Brain microvascular endothelial cell (primary cell): ENCODE measurements at regions not wholly inside any gene's neighbourhood (a gene's known extent, or its start where the extent isn't known, plus 50 kb on each side); places are given as distances from the start of the nearest gene placed in this dataset.

Source experiments
- DNase-seq: peaks from one replicate; pipeline ENCODE4 v3.0.0-alpha.2; 2020
- H3K27ac ChIP-seq: fragments of 250-450 bp; sonication (Bioruptor Pico); 2 replicates; pipeline ENCODE4 v1.5.1; 2020; ENCODE audit warnings: mild to moderate bottlenecking, moderate library complexity
- H3K27me3 ChIP-seq: fragments of 250-450 bp; sonication (Bioruptor Pico); replicated peaks from 2 replicates; pipeline ENCODE4 v1.5.1; 2020; ENCODE audit warnings: mild to moderate bottlenecking
- H3K36me3 ChIP-seq: fragments of 250-450 bp; sonication (Bioruptor Pico); replicated peaks from 2 replicates; pipeline ENCODE4 v1.5.1; 2020; ENCODE audit warnings: mild to moderate bottlenecking
- H3K4me3 ChIP-seq: 2 replicates; pipeline ENCODE4 v1.5.1; 2011; ENCODE audit warnings: low read depth, mild to moderate bottlenecking, control low read depth, low read length, moderate library complexity
- CTCF ChIP-seq: IDR thresholded peaks from 2 replicates; pipeline ENCODE4 v1.5.1; 2011; ENCODE audit warnings: low read depth, mild to moderate bottlenecking, moderate library complexity, low read length, control low read depth, inconsistent platforms; ENCODE audit errors: missing control alignments
- in situ Hi-C: cut with HindIII; loops from 2 replicates; pipeline ENCODE4 v1.10.0; 2017; ENCODE audit warnings: low sequenced_read_pairs, low pct_ligation_motif_present

GRCh38 chr1:71273334-71273733, 192.5 kb upstream of the ZRANB2 start:
- no peaks in the 10 kb centered on the region for H3K36me3 ChIP-seq
- H3K4me3 ChIP-seq, result no peak overlapping the region
- no peak for DNase-seq
- no peak for TF ChIP-seq CTCF
- no peaks in the 10 kb centered on the region for H3K27me3 ChIP-seq
- in situ Hi-C loops, result no loop called here
- no peak overlapping the region for H3K27ac ChIP-seq

GRCh38 chr1:71270394-71270915, 189.6 kb upstream of the ZRANB2 start:
- no peak for DNase-seq
- Histone ChIP-seq H3K4me3 (no peak overlapping the region), H3K36me3 (no peaks in the 10 kb centered on the region), H3K27ac (no peak overlapping the region), H3K27me3 (no peaks in the 10 kb centered on the region)
- TF ChIP-seq CTCF, result no peak
- in situ Hi-C loops, result no loop called here

- no peak overlapping the region for H3K4me3 ChIP-seq
- H3K27me3 ChIP-seq, result no peaks in the 10 kb centered on the region
- no peaks in the 10 kb centered on the region for H3K36me3 ChIP-seq
- TF ChIP-seq CTCF, result no peak
- H3K27ac ChIP-seq, result no peak overlapping the region
- DNase-seq, result no peak
- in situ Hi-C loops, result no loop called here
Measured at GRCh38 chr1:71269818-71270217, 189.0 kb upstream of the ZRANB2 start.

- no peak overlapping the region for H3K27ac ChIP-seq
- no peaks in the 10 kb centered on the region for H3K36me3 ChIP-seq
- no peak overlapping the region for H3K4me3 ChIP-seq
- in situ Hi-C loops, result no loop called here
- no peak for TF ChIP-seq CTCF
- no peaks in the 10 kb centered on the region for H3K27me3 ChIP-seq
- DNase-seq, result no peak
Measured at GRCh38 chr1:71269179-71269578, 188.3 kb upstream of the ZRANB2 start.

- no peak for TF ChIP-seq CTCF
- Histone ChIP-seq H3K27me3 (no peaks in the 10 kb centered on the region), H3K4me3 (no peak overlapping the region), H3K36me3 (no peaks in the 10 kb centered on the region), H3K27ac (no peak overlapping the region)
- DNase-seq, result no peak
- in situ Hi-C loops, result no loop called here
Measured at GRCh38 chr1:71267220-71267619, 186.4 kb upstream of the ZRANB2 start.

- H3K27me3 ChIP-seq, result no peaks in the 10 kb centered on the region
- no peak for DNase-seq
- H3K4me3 ChIP-seq, result no peak overlapping the region
- no peak for TF ChIP-seq CTCF
- no peaks in the 10 kb centered on the region for H3K36me3 ChIP-seq
- in situ Hi-C loops, result no loop called here
- no peak overlapping the region for H3K27ac ChIP-seq
Measured at GRCh38 chr1:71264039-71264438, 183.2 kb upstream of the ZRANB2 start.
